GM12878 (cell line): ENCODE measurements at regions not wholly inside any gene's neighbourhood (a gene's known extent, or its start where the extent isn't known, plus 50 kb on each side); places are given as distances from the start of the nearest gene placed in this dataset.
"Not testable (repeated sequence)": the region's sequence is repeated elsewhere in the genome, so short reads cannot be mapped to it uniquely, and the experiment has no call there.

ENCODE experiments used
- ATAC-seq: fragments of 200-7000 bp; cut with Tn5 transposase; 3 replicates; pipeline ENCODE4 v1.9.1; 2020; ENCODE audit warnings: mild to moderate bottlenecking, moderate library complexity
- BruUV-seq: library from RNA; stranded (reverse); fragments of 400-500 nt; replicated peaks from 2 replicates; lab custom pipeline; 2021; lab: Mats Ljungman, UMichigan
- CTCF ChIA-PET: fragments of 300-600 bp; sonication (Branson Sonifier 250); formaldehyde crosslinking; extraction: SDS; loops from one replicate; lab custom pipeline; 2021; ENCODE audit warnings: inconsistent platforms; lab: Yijun Ruan, JAX
- POLR2A ChIA-PET: fragments of 350-600 bp; formaldehyde crosslinking; extraction: SDS; loops from one replicate; lab custom pipeline; 2021; ENCODE audit warnings: inconsistent platforms; lab: Charles Lee
- RAD21 ChIA-PET: fragments of 300-600 bp; sonication (Branson Sonifier 250); formaldehyde crosslinking; loops from one replicate; lab custom pipeline; 2023; ENCODE audit warnings: antibody characterized with exemption; ENCODE audit not compliant: unreplicated experiment; lab: Charles Lee
- SMC1A ChIA-PET: fragments of 300-600 bp; sonication (Branson Sonifier 250); formaldehyde crosslinking; loops from one replicate; lab custom pipeline; 2023; ENCODE audit not compliant: unreplicated experiment, uncharacterized antibody; lab: Charles Lee
- DNase-seq: peaks from one replicate; pipeline ENCODE4 v3.0.0-alpha.2; 2011; ENCODE audit warnings: low read depth, low spot score
- FAIRE-seq: peaks from 3 replicates; lab custom pipeline; 2011; peaks lifted over from hg19 to GRCh38; lab: Jason Lieb, UNC
- H2AFZ ChIP-seq: 2 replicates; pipeline ENCODE4 v1.6.0; 2011; ENCODE audit warnings: low read depth, low read length, control low read depth; ENCODE audit not compliant: control insufficient read depth
- H3K27ac ChIP-seq: 2 replicates; pipeline ENCODE4 v1.5.1; 2011; ENCODE audit warnings: control low read depth; ENCODE audit not compliant: control insufficient read depth, insufficient read depth
- H3K27me3 ChIP-seq, 2 experiments: replicated peaks in 1 of 2; 2 replicates each; pipeline versions ENCODE4 v1.6.0 to v1.6.1; 2011; ENCODE audit warnings: low read length in 1 of 2; ENCODE audit not compliant: control insufficient read depth in 2 of 2, insufficient read depth in 2 of 2
- H3K36me3 ChIP-seq, 2 experiments: 2 replicates each; pipeline ENCODE4 v1.5.1; 2011; ENCODE audit warnings: low read length in 1 of 2; ENCODE audit not compliant: control insufficient read depth in 2 of 2, insufficient read depth in 2 of 2
- H3K4me1 ChIP-seq: 2 replicates; pipeline ENCODE4 v1.6.1; 2011; ENCODE audit warnings: mild to moderate bottlenecking, low read length, moderate library complexity, mixed read lengths; ENCODE audit not compliant: control insufficient read depth, insufficient read depth
- H3K4me2 ChIP-seq: 2 replicates; pipeline ENCODE4 v1.6.0; 2011; ENCODE audit warnings: control low read depth; ENCODE audit not compliant: control insufficient read depth, insufficient read depth
- H3K4me3 ChIP-seq: fragments of 200-600 bp; sonication (generic); 2 replicates; pipeline ENCODE4 v1.5.1; 2016
- H3K79me2 ChIP-seq: 2 replicates; pipeline ENCODE4 v1.6.0; 2011; ENCODE audit warnings: low read length; ENCODE audit not compliant: control insufficient read depth, insufficient read depth
- H3K9ac ChIP-seq: 2 replicates; pipeline ENCODE4 v1.8.0; 2011; ENCODE audit warnings: low read length, control low read depth, mixed read lengths; ENCODE audit not compliant: control insufficient read depth, insufficient read depth
- H3K9me3 ChIP-seq: replicated peaks from 3 replicates; pipeline ENCODE4 v1.5.1; 2011; ENCODE audit warnings: mild to moderate bottlenecking, low read length; ENCODE audit not compliant: control insufficient read depth, insufficient read depth
- H4K20me1 ChIP-seq: 2 replicates; pipeline ENCODE4 v1.6.0; 2011; ENCODE audit not compliant: control insufficient read depth, insufficient read depth
- ATF3 ChIP-seq: IDR thresholded peaks from 2 replicates; pipeline ENCODE4 v1.6.1; 2011; ENCODE audit warnings: low read depth, mild to moderate bottlenecking, low read length, moderate library complexity, borderline replicate concordance; ENCODE audit errors: extremely low read depth
- BACH1 ChIP-seq: fragments of 450-650 bp; IDR thresholded peaks from 2 replicates; pipeline ENCODE4 v1.6.1; 2017; ENCODE audit warnings: mild to moderate bottlenecking, borderline replicate concordance
- BMI1 ChIP-seq: fragments of 450-650 bp; IDR thresholded peaks from 2 replicates; pipeline ENCODE4 v1.6.1; 2016; ENCODE audit warnings: mild to moderate bottlenecking, moderate library complexity, borderline replicate concordance
- E2F4 ChIP-seq: IDR thresholded peaks from 2 replicates; pipeline ENCODE4 v1.6.1; 2012; ENCODE audit warnings: low read depth, low read length, improper control_type of control experiment
- IRF4 ChIP-seq: IDR thresholded peaks from 2 replicates; pipeline ENCODE4 v1.6.1; 2011; ENCODE audit warnings: low read depth, low read length
- MYB ChIP-seq: fragments of 150-350 bp; IDR thresholded peaks from 2 replicates; pipeline ENCODE4 v1.6.1; 2014; ENCODE audit warnings: mild to moderate bottlenecking, low read depth, low read length, borderline replicate concordance
- WGBS: methylation state at CpG from one replicate; pipeline ENCODE4 v1.1.6; 2016; ENCODE audit warnings: low lambda C conversion rate; ENCODE audit not compliant: insufficient replicate concordance, insufficient coverage; ENCODE audit errors: missing lambda C conversion rate; 5-methylcytosine and 5-hydroxymethylcytosine counted together
- in situ Hi-C: fragments of 300-500 bp; cut with MboI; formaldehyde crosslinking; loops from 9 replicates; pipeline ENCODE4 v1.14.3; 2018; ENCODE audit warnings: mixed read lengths
- intact Hi-C: fragments of 100-400 bp; cut with micrococcal nuclease; formaldehyde crosslinking; loops from one replicate; pipeline ENCODE4 v1.14.2; 2022; ENCODE audit not compliant: unreplicated experiment
- TF ChIP-seq, protein P1 (sequence below): fragments of 450-650 bp; IDR thresholded peaks from 2 replicates; pipeline ENCODE4 v1.6.1; 2017; ENCODE audit warnings: mild to moderate bottlenecking
- TF ChIP-seq, protein P2 (sequence below): fragments of 450-650 bp; IDR thresholded peaks from 2 replicates; pipeline ENCODE4 v1.6.1; 2016; ENCODE audit warnings: mild to moderate bottlenecking

DNA sequence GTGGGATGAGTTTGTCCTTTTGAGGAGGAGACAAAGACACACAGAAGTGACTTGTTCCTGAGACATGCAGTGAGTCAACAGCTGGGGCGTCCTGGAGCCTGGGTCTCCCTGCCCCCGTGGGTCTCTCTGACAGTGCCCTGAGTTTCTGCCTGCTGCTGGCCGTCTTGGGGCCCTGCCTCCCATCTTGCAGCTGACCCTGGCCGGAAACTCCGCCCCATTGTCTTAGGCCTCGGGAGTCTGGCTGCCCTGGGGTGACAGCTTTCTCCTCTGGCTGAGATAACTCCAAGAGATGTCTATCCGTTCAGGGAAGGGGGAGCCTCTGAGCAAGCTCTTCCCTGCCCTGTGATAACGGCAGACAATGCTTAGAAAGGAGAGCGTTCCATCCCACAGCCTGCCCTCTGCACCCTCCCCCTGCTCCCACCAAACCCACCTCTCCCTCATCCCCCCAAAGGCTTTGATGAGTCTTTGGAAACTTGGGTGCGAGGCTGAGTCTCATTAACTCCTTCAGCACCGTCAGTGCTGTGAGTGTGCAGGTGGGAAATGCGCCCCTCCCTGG is 69.5 kb upstream of the PODXL start:
- no peak for ATAC-seq
- no peak overlapping the region for H2AFZ ChIP-seq
- intact Hi-C loops, result no loop called here

GRCh38 chr7:131625345-131625744 is 68.9 kb upstream of the PODXL start:
- H3K4me1 ChIP-seq, BruUV-seq, H3K27me3 ChIP-seq, RAD21 ChIA-PET, ATAC-seq, SMC1A ChIA-PET, POLR2A ChIA-PET, in situ Hi-C loops, H3K9me3 ChIP-seq, H3K36me3 ChIP-seq, FAIRE-seq, H3K79me2 ChIP-seq, intact Hi-C loops, H3K4me3 ChIP-seq, H3K27ac ChIP-seq, H4K20me1 ChIP-seq, H3K4me2 ChIP-seq, H3K9ac ChIP-seq, H2AFZ ChIP-seq, DNase-seq: not testable (repeated sequence)
- CTCF ChIA-PET, result interaction anchor here (1.0 kb wide), 1 partner anchor 117 kb away, joined by 3 read pairs; no protein-coding TSS in a partner anchor
- WGBS, result 79% methylated on average over 9 of the region's 9 CpGs

More for the DNA sequence above, 69.5 kb upstream of the PODXL start:
- FAIRE-seq (no peak), DNase-seq (no peak)
- no peaks in the 10 kb centered on the region for H3K79me2 ChIP-seq
- ChIA-PET SMC1A (no interaction called here), POLR2A (no interaction called here), RAD21 (no interaction called here), CTCF (interaction anchor here (1.0 kb wide), 1 partner anchor 117 kb away, joined by 3 read pairs; no protein-coding TSS in a partner anchor)
- H3K36me3 ChIP-seq, result no peaks in the 10 kb centered on the region
- no peak overlapping the region for H3K4me3 ChIP-seq
- BruUV-seq, result no TSS peak
- 7% methylated on average over 12 of the region's 12 CpGs for WGBS
- TF ChIP-seq, protein P1, sequence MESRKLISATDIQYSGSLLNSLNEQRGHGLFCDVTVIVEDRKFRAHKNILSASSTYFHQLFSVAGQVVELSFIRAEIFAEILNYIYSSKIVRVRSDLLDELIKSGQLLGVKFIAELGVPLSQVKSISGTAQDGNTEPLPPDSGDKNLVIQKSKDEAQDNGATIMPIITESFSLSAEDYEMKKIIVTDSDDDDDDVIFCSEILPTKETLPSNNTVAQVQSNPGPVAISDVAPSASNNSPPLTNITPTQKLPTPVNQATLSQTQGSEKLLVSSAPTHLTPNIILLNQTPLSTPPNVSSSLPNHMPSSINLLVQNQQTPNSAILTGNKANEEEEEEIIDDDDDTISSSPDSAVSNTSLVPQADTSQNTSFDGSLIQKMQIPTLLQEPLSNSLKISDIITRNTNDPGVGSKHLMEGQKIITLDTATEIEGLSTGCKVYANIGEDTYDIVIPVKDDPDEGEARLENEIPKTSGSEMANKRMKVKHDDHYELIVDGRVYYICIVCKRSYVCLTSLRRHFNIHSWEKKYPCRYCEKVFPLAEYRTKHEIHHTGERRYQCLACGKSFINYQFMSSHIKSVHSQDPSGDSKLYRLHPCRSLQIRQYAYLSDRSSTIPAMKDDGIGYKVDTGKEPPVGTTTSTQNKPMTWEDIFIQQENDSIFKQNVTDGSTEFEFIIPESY, result no peak
- TF ChIP-seq MYB, result no peak
- TF ChIP-seq BACH1, result no peak
- TF ChIP-seq E2F4, result no peak
- no peak for TF ChIP-seq BMI1
- no peak for TF ChIP-seq ATF3
- no peak for TF ChIP-seq IRF4
- TF ChIP-seq, protein P2, sequence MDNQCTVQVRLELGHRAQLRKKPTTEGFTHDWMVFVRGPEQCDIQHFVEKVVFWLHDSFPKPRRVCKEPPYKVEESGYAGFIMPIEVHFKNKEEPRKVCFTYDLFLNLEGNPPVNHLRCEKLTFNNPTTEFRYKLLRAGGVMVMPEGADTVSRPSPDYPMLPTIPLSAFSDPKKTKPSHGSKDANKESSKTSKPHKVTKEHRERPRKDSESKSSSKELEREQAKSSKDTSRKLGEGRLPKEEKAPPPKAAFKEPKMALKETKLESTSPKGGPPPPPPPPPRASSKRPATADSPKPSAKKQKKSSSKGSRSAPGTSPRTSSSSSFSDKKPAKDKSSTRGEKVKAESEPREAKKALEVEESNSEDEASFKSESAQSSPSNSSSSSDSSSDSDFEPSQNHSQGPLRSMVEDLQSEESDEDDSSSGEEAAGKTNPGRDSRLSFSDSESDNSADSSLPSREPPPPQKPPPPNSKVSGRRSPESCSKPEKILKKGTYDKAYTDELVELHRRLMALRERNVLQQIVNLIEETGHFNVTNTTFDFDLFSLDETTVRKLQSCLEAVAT, result no peak
- no peaks in the 10 kb centered on the region for H4K20me1 ChIP-seq
- no peaks in the 10 kb centered on the region for H3K4me1 ChIP-seq
- in situ Hi-C loops, result no loop called here
- no peak overlapping the region for H3K4me2 ChIP-seq
- no peak overlapping the region for H3K9ac ChIP-seq
- peaks cover 0 to 9% of the 10 kb centered on the region in 2 experiments; a peak in 2 of 4 replicates for H3K27me3 ChIP-seq
- no peak overlapping the region for H3K27ac ChIP-seq
- no peaks in the 10 kb centered on the region for H3K9me3 ChIP-seq
